PC-9 (cell line): ENCODE measurements at regions not wholly inside any gene's neighbourhood (a gene's known extent, or its start where the extent isn't known, plus 50 kb on each side); places are given as distances from the start of the nearest gene placed in this dataset.
"Not testable (repeated sequence)": the region's sequence is repeated elsewhere in the genome, so short reads cannot be mapped to it uniquely, and the experiment has no call there.

Experiments used
- EZH2 ChIP-seq: fragments of 200-600 bp; sonication (generic); IDR thresholded peaks from 2 replicates; pipeline ENCODE4 v1.8.0; 2017; ENCODE audit warnings: antibody characterized with exemption, low read depth
- TF ChIP-seq, protein P1 (sequence below): fragments of 200-600 bp; sonication (generic); conservative IDR thresholded peaks from 2 replicates; pipeline ENCODE4 v1.6.1; 2017; ENCODE audit warnings: mixed run types, antibody characterized with exemption, mild to moderate bottlenecking, moderate library complexity

DNA sequence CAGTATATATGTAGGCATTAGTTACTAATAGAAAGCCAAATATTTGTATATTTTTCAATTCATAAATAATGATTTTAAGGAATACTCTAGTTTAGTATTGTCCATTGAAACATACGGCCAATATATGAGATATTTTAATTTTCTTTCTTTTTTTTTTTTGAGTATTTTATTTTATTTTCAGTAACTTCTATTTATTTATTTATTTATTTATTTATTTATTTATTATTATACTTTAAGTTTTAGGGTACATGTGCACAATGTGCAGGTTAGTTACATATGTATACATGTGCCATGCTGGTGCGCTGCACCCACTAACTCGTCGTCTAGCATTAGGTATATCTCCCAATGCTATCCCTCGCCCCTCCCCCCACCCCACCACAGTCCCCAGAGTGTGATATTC lies 2007.1 kb upstream of the CDH6 start:
- TF ChIP-seq, protein P1, sequence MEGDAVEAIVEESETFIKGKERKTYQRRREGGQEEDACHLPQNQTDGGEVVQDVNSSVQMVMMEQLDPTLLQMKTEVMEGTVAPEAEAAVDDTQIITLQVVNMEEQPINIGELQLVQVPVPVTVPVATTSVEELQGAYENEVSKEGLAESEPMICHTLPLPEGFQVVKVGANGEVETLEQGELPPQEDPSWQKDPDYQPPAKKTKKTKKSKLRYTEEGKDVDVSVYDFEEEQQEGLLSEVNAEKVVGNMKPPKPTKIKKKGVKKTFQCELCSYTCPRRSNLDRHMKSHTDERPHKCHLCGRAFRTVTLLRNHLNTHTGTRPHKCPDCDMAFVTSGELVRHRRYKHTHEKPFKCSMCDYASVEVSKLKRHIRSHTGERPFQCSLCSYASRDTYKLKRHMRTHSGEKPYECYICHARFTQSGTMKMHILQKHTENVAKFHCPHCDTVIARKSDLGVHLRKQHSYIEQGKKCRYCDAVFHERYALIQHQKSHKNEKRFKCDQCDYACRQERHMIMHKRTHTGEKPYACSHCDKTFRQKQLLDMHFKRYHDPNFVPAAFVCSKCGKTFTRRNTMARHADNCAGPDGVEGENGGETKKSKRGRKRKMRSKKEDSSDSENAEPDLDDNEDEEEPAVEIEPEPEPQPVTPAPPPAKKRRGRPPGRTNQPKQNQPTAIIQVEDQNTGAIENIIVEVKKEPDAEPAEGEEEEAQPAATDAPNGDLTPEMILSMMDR, result not testable (repeated sequence)
- TF ChIP-seq EZH2, result not testable (repeated sequence)
